Adipocyte (in vitro differentiated cells): ENCODE measurements at regions not wholly inside any gene's neighbourhood (a gene's known extent, or its start where the extent isn't known, plus 50 kb on each side); places are given as distances from the start of the nearest gene placed in this dataset.

Experiments used
- DNase-seq: peaks from one replicate; pipeline ENCODE4 v3.0.0-alpha.2; 2015; ENCODE audit warnings: low read depth
- H3K27me3 ChIP-seq: replicated peaks from 2 replicates; pipeline ENCODE4 v1.7.0; 2013; ENCODE audit warnings: mild to moderate bottlenecking, low read length, moderate library complexity; ENCODE audit not compliant: control insufficient read depth, insufficient read depth
- H3K36me3 ChIP-seq: 2 replicates; pipeline ENCODE4 v1.7.0; 2013; ENCODE audit warnings: low read length, mild to moderate bottlenecking, moderate library complexity; ENCODE audit not compliant: control insufficient read depth, insufficient read depth, severe bottlenecking
- H3K4me1 ChIP-seq: 2 replicates; pipeline ENCODE4 v1.7.0; 2013; ENCODE audit warnings: mild to moderate bottlenecking, low read length, moderate library complexity; ENCODE audit not compliant: control insufficient read depth, insufficient read depth
- H3K4me3 ChIP-seq: 2 replicates; pipeline ENCODE4 v1.7.0; 2013; ENCODE audit warnings: mild to moderate bottlenecking, low read length, moderate library complexity
- H3K9ac ChIP-seq: 2 replicates; pipeline ENCODE4 v1.7.0; 2013; ENCODE audit warnings: mild to moderate bottlenecking, low read length, moderate library complexity
- H3K9me3 ChIP-seq: 2 replicates; pipeline ENCODE4 v1.7.0; 2013; ENCODE audit warnings: mild to moderate bottlenecking, low read length, moderate library complexity; ENCODE audit not compliant: control insufficient read depth

DNA sequence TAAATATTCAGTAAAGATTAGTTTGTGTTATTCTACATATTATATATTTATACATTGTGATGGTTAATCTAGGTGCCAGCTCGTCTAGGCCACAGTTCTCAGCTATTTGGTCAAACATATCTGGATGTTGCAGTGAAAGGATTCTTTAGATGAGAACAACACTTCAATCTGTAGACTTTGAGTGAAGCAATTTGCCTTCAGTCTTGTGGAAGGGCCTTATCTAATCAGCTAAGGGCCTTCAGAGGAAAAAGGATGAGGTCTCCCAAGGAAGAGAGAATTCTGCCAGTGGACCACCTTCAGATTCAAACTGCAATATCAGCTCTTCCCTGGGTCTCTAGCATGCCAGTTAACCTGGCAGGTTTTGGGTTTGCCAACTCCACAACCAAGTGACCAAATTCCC lies 112.0 kb downstream of the SH3TC2 start:
- Histone ChIP-seq H3K9me3 (no peaks in the 10 kb centered on the region), H3K36me3 (no peaks in the 10 kb centered on the region), H3K4me1 (peaks cover 10% of the 10 kb centered on the region), H3K4me3 (no peak overlapping the region), H3K9ac (no peak overlapping the region), H3K27me3 (no peaks in the 10 kb centered on the region)
- DNase-seq: no peak

DNA sequence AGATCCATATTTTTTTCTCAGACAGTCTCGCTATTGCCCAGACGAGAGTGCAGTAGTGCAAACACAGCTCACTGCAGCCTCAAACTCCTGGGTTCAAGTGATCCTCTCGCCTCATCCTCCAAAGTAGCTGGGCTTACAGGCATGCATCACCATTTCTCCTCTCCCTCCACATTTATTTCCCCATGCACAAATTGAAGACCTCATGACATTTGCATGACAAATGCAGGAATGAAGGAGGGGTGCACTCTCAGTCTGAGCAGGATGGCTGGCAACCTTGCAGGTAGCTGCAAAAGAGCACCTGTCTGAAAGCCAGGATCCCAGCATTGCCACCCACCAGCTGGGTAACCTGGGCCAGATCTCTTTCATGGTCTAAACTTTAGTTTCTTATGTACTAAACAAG lies 111.2 kb downstream of the SH3TC2 start:
- peaks cover 10% of the 10 kb centered on the region for H3K4me1 ChIP-seq
- H3K27me3 ChIP-seq: no peaks in the 10 kb centered on the region
- no peak overlapping the region for H3K9ac ChIP-seq
- DNase-seq: no peak
- no peaks in the 10 kb centered on the region for H3K36me3 ChIP-seq
- no peak overlapping the region for H3K4me3 ChIP-seq
- no peaks in the 10 kb centered on the region for H3K9me3 ChIP-seq

DNA sequence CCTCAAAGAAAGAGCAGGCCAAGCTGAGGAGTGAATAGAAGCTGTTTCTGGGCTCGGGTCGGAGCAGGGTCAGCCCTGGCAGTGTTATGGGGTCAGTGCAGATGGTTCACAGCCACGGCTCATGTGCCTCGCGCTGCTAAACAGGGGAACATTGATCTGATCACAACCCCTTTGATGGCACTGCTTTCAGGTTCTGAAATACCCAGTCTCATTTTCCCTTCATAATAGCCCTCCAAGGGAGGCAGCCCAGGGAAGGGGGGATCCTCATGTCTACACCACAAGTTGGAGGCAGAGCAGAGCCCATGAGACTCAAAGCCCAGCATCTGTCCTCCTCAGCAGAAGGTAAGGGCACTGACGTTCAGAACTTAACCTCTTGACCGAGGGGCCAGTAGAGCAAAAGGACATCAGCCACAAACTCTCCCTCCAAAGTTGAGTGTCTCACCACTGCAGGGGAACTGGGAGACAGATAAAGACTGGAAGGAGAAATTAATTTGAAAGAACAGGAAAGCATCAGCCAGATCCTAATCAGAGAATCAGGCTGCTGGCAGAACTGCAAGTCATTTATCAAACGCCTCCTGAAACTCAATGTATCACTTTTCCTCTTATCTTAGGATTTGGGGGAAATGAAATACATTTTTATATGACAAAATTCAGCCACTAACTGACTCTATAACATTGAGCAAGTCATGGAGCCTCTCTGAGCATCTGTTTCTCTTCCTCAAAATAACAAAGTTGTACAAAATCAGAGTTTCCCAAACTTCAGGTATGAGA lies 110.6 kb downstream of the SH3TC2 start:
- Histone ChIP-seq H3K4me1 (peaks cover 10% of the 10 kb centered on the region), H3K9ac (no peak overlapping the region), H3K9me3 (no peaks in the 10 kb centered on the region), H3K27me3 (no peaks in the 10 kb centered on the region), H3K36me3 (no peaks in the 10 kb centered on the region), H3K4me3 (no peak overlapping the region)
- DNase-seq: no peak

DNA sequence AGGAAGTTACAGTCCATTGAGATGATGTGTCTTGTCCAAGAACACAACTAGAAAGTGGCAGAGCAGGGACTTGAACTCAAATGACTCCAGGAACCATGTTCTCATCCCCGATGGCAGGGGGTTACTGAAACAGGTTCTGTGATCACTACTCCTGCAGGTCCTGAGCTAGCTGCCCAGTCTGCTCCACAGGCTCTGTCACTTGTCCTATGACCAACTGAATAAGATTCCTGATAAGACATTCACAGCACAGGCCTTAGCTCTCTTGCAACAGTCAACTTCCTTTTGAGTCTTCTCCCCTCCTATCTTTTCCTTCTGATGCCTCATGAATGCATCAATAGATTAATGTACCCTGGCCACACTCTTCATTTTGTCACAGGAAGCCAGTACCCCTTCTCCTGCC lies 109.2 kb downstream of the SH3TC2 start:
- Histone ChIP-seq H3K36me3 (no peaks in the 10 kb centered on the region), H3K4me1 (peaks cover 10% of the 10 kb centered on the region), H3K9ac (no peak overlapping the region), H3K27me3 (no peaks in the 10 kb centered on the region), H3K9me3 (no peaks in the 10 kb centered on the region), H3K4me3 (no peak overlapping the region)
- DNase-seq: no peak
